ENCODE measurements at regions not wholly inside any gene's neighbourhood (a gene's known extent, or its start where the extent isn't known, plus 50 kb on each side); places are given as distances from the start of the nearest gene placed in this dataset.

DNA sequence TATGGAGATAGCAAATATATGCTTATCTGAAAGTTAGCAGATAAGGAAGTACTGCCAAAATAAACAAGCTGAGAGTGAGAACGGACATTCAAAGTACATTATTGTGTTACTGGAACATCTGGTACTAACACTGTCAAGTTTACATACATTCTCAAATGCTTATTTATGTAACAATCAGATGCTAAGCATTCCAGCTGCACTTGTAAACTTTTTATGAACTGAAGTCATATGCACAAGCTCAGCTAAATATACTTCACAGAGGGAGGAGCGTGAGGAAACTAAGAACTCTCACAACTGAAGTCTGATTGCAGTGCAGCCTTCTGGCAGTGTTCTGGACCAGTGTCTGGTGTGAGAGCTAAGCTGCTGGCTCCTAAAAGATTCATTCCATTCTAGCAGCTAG, 223.7 kb upstream of the NANOGP8 start:
- Histone ChIP-seq H3K36me3 (ENCODE audit: control insufficient read depth, insufficient read depth, low read length) (no peaks in the 10 kb centered on the region), H3K9ac (ENCODE audit: insufficient read depth, low read length) (no peak overlapping the region), H3K9me3 (ENCODE audit: control insufficient read depth, insufficient read depth, low read depth, low read length) (no peaks in the 10 kb centered on the region), H3K4me1 (ENCODE audit: control insufficient read depth, extremely low read depth, insufficient read depth, low read length) (peaks cover 21% of the 10 kb centered on the region), H4K20me1 (ENCODE audit: control insufficient read depth, extremely low read depth, insufficient read depth, low read length) (no peaks in the 10 kb centered on the region), H2AFZ (ENCODE audit: low read length) (no peak overlapping the region), H3K4me2 (ENCODE audit: extremely low read depth, insufficient read depth, low read length) (no peak overlapping the region), H3K79me2 (ENCODE audit: control insufficient read depth, insufficient read depth, low read length) (no peaks in the 10 kb centered on the region), H3K4me3 (replicated peaks in 1 of 4; ENCODE audit: control extremely low read depth in 1 of 4, insufficient read depth in 1 of 4, low read depth in 3 of 4, low read length in 4 of 4) (no peak overlapping the region), H3K27me3 (ENCODE audit: control insufficient read depth, insufficient read depth, low read length) (no peaks in the 10 kb centered on the region), H3K27ac (ENCODE audit: insufficient read depth, low read length) (no peak overlapping the region)
- DNase-seq (ENCODE audit: low read depth in 2 of 2) = peak; percentile 95 to 97
- TF ChIP-seq EZH2 (IDR thresholded peaks at IDR 0.05; ENCODE audit: low read length, missing control alignments) = no peak
- TF ChIP-seq, protein P1, sequence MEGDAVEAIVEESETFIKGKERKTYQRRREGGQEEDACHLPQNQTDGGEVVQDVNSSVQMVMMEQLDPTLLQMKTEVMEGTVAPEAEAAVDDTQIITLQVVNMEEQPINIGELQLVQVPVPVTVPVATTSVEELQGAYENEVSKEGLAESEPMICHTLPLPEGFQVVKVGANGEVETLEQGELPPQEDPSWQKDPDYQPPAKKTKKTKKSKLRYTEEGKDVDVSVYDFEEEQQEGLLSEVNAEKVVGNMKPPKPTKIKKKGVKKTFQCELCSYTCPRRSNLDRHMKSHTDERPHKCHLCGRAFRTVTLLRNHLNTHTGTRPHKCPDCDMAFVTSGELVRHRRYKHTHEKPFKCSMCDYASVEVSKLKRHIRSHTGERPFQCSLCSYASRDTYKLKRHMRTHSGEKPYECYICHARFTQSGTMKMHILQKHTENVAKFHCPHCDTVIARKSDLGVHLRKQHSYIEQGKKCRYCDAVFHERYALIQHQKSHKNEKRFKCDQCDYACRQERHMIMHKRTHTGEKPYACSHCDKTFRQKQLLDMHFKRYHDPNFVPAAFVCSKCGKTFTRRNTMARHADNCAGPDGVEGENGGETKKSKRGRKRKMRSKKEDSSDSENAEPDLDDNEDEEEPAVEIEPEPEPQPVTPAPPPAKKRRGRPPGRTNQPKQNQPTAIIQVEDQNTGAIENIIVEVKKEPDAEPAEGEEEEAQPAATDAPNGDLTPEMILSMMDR (conservative IDR thresholded peaks at IDR 0.05 in 1 of 2, IDR thresholded peaks at IDR 0.05 in 1 of 2; ENCODE audit: low read depth in 1 of 2, low read length in 2 of 2) = no peak

DNA sequence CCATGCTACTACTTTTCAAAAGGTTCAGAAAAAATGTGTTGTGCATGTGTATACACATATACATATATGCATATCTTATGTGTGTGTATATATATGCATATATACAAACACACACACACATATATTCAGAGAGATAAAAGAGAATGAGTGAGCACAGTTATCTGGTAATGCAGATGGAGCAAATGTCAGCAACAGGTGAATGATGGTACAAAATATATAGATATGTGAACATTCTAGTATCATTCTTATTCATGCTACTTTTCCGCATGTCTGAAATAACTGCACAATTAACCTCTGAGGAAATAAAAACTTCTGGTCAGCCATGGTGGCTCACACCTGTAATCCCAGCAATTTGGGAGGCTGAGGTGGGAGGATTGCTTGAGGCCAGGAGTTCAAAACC, 222.6 kb upstream of the NANOGP8 start:
- TF ChIP-seq, protein P1 (conservative IDR thresholded peaks at IDR 0.05 in 1 of 2, IDR thresholded peaks at IDR 0.05 in 1 of 2; ENCODE audit: low read depth in 1 of 2, low read length in 2 of 2) = no peak
- no peak for TF ChIP-seq EZH2 (IDR thresholded peaks at IDR 0.05; ENCODE audit: low read length, missing control alignments)
- no peak overlapping the region for H3K9ac ChIP-seq (ENCODE audit: insufficient read depth, low read length)
- H3K4me2 ChIP-seq (ENCODE audit: extremely low read depth, insufficient read depth, low read length) = no peak overlapping the region
- H3K9me3 ChIP-seq (ENCODE audit: control insufficient read depth, insufficient read depth, low read depth, low read length) = no peaks in the 10 kb centered on the region
- H3K4me1 ChIP-seq (ENCODE audit: control insufficient read depth, extremely low read depth, insufficient read depth, low read length) = peaks cover 21% of the 10 kb centered on the region
- H2AFZ ChIP-seq (ENCODE audit: low read length) = no peak overlapping the region
- H3K36me3 ChIP-seq (ENCODE audit: control insufficient read depth, insufficient read depth, low read length) = no peaks in the 10 kb centered on the region
- DNase-seq (ENCODE audit: low read depth in 2 of 2) = no peak
- no peak overlapping the region for H3K4me3 ChIP-seq (replicated peaks in 1 of 4; ENCODE audit: control extremely low read depth in 1 of 4, insufficient read depth in 1 of 4, low read depth in 3 of 4, low read length in 4 of 4)
- H4K20me1 ChIP-seq (ENCODE audit: control insufficient read depth, extremely low read depth, insufficient read depth, low read length) = no peaks in the 10 kb centered on the region
- H3K27ac ChIP-seq (ENCODE audit: insufficient read depth, low read length) = no peak overlapping the region
- no peaks in the 10 kb centered on the region for H3K27me3 ChIP-seq (ENCODE audit: control insufficient read depth, insufficient read depth, low read length)
- H3K79me2 ChIP-seq (ENCODE audit: control insufficient read depth, insufficient read depth, low read length) = no peaks in the 10 kb centered on the region

DNA sequence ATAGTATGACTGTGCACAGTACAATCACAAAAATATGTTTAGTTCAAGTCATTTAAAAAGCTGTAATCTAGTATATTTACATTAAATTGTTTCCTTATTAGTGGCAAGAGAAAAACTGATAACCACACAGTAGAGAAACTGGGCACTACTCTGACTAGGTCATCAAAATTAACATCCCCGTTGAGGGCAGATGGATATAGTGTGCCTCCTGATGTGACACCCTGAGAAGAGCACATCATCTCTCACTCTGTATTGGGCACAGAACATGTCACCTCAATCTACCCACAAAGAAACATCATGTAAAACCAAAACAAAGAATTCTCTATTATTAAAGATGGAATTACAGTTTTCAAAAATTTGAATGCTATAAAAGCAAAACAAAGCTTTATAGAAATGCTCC, 221.9 kb upstream of the NANOGP8 start:
- DNase-seq (ENCODE audit: low read depth in 2 of 2) = no peak
- Histone ChIP-seq H3K27me3 (ENCODE audit: control insufficient read depth, insufficient read depth, low read length) (no peaks in the 10 kb centered on the region), H3K9me3 (ENCODE audit: control insufficient read depth, insufficient read depth, low read depth, low read length) (no peaks in the 10 kb centered on the region), H3K4me3 (replicated peaks in 1 of 4; ENCODE audit: control extremely low read depth in 1 of 4, insufficient read depth in 1 of 4, low read depth in 3 of 4, low read length in 4 of 4) (no peak overlapping the region), H3K4me2 (ENCODE audit: extremely low read depth, insufficient read depth, low read length) (peak overlapping the region; percentile 51), H3K36me3 (ENCODE audit: control insufficient read depth, insufficient read depth, low read length) (no peaks in the 10 kb centered on the region), H3K79me2 (ENCODE audit: control insufficient read depth, insufficient read depth, low read length) (no peaks in the 10 kb centered on the region), H3K27ac (ENCODE audit: insufficient read depth, low read length) (peak overlapping the region; percentile 13), H3K9ac (ENCODE audit: insufficient read depth, low read length) (no peak overlapping the region), H2AFZ (ENCODE audit: low read length) (no peak overlapping the region), H4K20me1 (ENCODE audit: control insufficient read depth, extremely low read depth, insufficient read depth, low read length) (no peaks in the 10 kb centered on the region), H3K4me1 (ENCODE audit: control insufficient read depth, extremely low read depth, insufficient read depth, low read length) (peaks cover 21% of the 10 kb centered on the region)
- no peak for TF ChIP-seq EZH2 (IDR thresholded peaks at IDR 0.05; ENCODE audit: low read length, missing control alignments)
- TF ChIP-seq, protein P1 (conservative IDR thresholded peaks at IDR 0.05 in 1 of 2, IDR thresholded peaks at IDR 0.05 in 1 of 2; ENCODE audit: low read depth in 1 of 2, low read length in 2 of 2) = no peak
